Astrocyte of the hippocampus (primary cell): ENCODE measurements at regions not wholly inside any gene's neighbourhood (a gene's known extent, or its start where the extent isn't known, plus 50 kb on each side); places are given as distances from the start of the nearest gene placed in this dataset.
A peak's percentile ranks its signal among the peaks of the same experiment; 100 is the strongest.
"Not testable (repeated sequence)": the region's sequence is repeated elsewhere in the genome, so short reads cannot be mapped to it uniquely, and the experiment has no call there.

ENCODE experiments used
- DNase-seq: peaks from one replicate; pipeline ENCODE4 v3.0.0; 2011; ENCODE audit warnings: low read depth, low spot score

GRCh38 chr22:27609451-27609888 lies 192.1 kb downstream of the MN1 start:
- DNase-seq = no peak

- DNase-seq = not testable (repeated sequence)
These were observed 191.4 kb downstream of the MN1 start for GRCh38 chr22:27610164-27610563.

- no peak for DNase-seq
These were observed 190.4 kb downstream of the MN1 start for GRCh38 chr22:27610863-27611786.

GRCh38 chr22:27612115-27612514 lies 189.4 kb downstream of the MN1 start:
- no peak for DNase-seq

GRCh38 chr22:27613099-27614005 lies 188.2 kb downstream of the MN1 start:
- no peak for DNase-seq

- DNase-seq = peak; percentile 35
These were observed 187.4 kb downstream of the MN1 start for GRCh38 chr22:27614006-27614649.

- DNase-seq = no peak
These were observed 186.9 kb downstream of the MN1 start for GRCh38 chr22:27614650-27615007.

GRCh38 chr22:27615408-27615807 lies 186.1 kb downstream of the MN1 start:
- no peak for DNase-seq

- DNase-seq = no peak
These were observed 185.5 kb downstream of the MN1 start for GRCh38 chr22:27616033-27616432.

- DNase-seq = no peak
These were observed 184.2 kb downstream of the MN1 start for GRCh38 chr22:27617214-27617881.

- no peak for DNase-seq
These were observed 181.0 kb downstream of the MN1 start for GRCh38 chr22:27620367-27621154.

- DNase-seq = no peak
These were observed 180.0 kb downstream of the MN1 start for GRCh38 chr22:27621486-27622070.

- DNase-seq = no peak
These were observed 177.5 kb downstream of the MN1 start for GRCh38 chr22:27624042-27624441.

GRCh38 chr22:27624705-27625104 lies 176.9 kb downstream of the MN1 start:
- DNase-seq = peak; percentile 25

GRCh38 chr22:27625769-27626674 lies 175.5 kb downstream of the MN1 start:
- no peak for DNase-seq

GRCh38 chr22:27626675-27627443 lies 174.7 kb downstream of the MN1 start:
- DNase-seq = no peak

GRCh38 chr22:27627444-27627833 lies 174.1 kb downstream of the MN1 start:
- no peak for DNase-seq

- DNase-seq = no peak
These were observed 173.7 kb downstream of the MN1 start for GRCh38 chr22:27627901-27628300.
